AG09319 (cell line): ENCODE measurements at regions not wholly inside any gene's neighbourhood (a gene's known extent, or its start where the extent isn't known, plus 50 kb on each side); places are given as distances from the start of the nearest gene placed in this dataset.
"Not testable (repeated sequence)": the region's sequence is repeated elsewhere in the genome, so short reads cannot be mapped to it uniquely, and the experiment has no call there.

Experiments used
- DNase-seq: peaks from one replicate; pipeline ENCODE4 v3.0.0-alpha.2; 2010; ENCODE audit warnings: low read depth; ENCODE audit errors: extremely low read depth
- TF ChIP-seq, protein P1 (sequence below): IDR thresholded peaks from 2 replicates; pipeline ENCODE4 v1.5.1; 2011; ENCODE audit warnings: low read depth, mild to moderate bottlenecking, inconsistent platforms, low read length, moderate library complexity

DNA sequence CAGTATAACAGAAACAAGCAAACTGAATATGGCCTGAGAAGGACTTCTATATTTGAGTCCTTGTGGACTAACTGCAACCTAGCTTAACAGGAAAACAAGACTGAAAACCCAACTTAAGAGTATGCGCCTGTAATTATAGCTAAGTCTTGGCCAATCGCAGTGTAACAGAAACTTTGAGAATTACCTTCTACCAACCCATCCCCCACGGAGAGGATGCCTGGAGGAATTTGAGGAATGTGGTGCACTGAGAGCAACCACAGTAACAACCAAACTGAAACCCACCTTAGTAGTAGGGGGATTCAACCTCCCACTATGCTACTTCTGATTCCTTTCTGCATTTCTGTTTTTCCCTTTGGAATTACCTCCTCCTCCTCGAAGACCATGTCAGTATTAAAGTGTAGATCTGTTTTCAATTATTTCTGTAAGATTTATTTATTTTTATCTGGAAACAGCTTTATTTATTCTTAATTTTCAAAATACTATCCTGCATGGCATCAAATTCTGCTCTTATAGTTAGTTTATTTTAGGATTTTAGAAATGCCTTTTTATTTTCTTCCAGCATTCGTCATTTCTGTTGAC, 393.6 kb downstream of the KCNA4 start:
- TF ChIP-seq, protein P1, sequence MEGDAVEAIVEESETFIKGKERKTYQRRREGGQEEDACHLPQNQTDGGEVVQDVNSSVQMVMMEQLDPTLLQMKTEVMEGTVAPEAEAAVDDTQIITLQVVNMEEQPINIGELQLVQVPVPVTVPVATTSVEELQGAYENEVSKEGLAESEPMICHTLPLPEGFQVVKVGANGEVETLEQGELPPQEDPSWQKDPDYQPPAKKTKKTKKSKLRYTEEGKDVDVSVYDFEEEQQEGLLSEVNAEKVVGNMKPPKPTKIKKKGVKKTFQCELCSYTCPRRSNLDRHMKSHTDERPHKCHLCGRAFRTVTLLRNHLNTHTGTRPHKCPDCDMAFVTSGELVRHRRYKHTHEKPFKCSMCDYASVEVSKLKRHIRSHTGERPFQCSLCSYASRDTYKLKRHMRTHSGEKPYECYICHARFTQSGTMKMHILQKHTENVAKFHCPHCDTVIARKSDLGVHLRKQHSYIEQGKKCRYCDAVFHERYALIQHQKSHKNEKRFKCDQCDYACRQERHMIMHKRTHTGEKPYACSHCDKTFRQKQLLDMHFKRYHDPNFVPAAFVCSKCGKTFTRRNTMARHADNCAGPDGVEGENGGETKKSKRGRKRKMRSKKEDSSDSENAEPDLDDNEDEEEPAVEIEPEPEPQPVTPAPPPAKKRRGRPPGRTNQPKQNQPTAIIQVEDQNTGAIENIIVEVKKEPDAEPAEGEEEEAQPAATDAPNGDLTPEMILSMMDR = no peak
- DNase-seq = no peak

DNA sequence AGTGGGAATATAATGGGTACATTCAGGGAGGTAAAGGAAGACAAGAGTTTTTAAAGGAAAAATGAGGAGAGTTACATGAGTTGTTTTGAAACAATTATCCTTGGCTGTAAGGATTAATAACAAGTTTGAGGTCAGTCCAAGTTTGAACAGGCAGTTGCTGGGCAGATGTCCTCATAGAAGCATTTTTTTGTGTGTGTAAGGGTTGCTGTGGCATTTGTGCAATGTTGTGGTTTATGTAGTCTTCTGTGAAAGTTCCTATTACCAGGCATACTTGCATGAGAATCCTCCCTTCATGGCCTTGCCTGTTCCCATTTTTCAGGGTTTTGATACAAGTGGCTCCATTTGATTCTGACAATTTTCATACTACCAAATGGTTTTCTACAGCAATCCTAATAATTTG, 400.2 kb downstream of the KCNA4 start:
- DNase-seq = no peak
- TF ChIP-seq, protein P1 = no peak

DNA sequence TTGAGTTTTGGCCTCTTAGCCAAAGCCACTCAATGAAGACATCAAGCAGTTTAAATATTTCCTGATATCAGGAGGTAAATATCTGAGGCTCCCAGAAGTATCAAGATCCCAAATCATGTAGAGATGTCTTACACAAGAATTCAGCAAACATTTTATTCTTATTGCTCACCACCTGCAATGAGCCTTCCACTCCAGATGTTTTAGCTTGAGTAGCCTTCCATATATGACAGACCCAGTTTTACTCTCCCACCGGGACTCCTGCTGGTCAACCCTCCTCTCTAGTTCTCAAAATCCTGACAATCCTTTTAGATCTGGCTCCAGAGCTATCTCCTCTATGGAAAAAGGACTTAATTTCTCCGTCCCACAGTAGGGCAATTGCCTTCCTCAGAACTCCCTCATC, 404.4 kb downstream of the KCNA4 start:
- TF ChIP-seq, protein P1 = no peak
- no peak for DNase-seq

DNA sequence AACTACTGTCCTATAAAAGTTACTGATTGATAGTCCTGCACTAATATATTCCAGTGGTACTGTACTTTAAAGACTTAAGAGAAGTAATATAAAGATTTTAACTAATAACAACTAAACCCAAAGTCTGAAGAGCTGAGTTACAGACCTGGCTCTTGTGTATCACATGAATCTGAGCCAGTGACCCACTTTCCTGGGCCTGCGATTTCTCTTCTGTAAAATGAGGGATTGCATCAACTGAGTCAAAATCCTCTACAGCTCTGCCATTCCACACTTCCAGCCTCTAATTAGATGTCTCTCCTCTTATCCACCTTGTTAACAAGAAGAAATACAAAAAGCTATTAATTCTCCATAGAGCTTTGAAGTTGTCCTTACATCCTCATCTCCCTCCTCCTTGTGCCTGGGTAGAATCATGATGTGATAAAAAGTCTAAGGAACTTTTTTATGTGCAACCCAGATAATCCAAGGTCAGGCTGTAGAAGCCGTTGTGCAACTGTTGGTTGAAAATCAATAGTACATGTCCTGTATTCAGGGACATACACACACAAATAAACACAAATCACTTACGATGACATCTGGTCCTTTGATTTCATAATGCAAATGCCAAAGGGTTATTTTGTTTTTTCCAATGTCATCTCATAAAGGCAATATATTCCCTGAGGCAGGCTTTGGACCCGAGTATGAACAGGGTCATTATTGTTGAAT, 410.3 kb downstream of the KCNA4 start:
- TF ChIP-seq, protein P1 = no peak
- DNase-seq = no peak

DNA sequence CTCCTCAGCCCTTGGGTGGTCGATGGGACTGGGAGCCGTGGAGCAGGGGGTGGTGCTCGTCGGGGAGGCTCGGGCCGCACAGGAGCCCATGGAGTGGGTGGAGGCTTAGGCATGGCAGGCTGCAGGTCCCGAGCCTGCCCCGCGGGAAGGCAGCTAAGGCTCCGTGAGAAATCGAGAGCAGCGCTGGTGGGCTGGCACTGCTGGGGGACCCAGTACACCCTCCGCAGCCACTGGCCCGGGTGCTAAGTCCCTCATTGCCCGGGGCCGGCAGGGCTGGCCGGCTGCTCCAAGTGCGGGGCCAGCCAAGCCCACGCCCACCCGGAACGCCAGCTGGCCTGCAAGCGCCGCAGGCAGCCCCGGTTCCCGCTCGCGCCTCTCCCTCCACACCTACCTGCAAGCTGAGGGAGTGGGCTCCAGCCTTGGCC, 416.7 kb downstream of the KCNA4 start:
- DNase-seq = not testable (repeated sequence)

DNA sequence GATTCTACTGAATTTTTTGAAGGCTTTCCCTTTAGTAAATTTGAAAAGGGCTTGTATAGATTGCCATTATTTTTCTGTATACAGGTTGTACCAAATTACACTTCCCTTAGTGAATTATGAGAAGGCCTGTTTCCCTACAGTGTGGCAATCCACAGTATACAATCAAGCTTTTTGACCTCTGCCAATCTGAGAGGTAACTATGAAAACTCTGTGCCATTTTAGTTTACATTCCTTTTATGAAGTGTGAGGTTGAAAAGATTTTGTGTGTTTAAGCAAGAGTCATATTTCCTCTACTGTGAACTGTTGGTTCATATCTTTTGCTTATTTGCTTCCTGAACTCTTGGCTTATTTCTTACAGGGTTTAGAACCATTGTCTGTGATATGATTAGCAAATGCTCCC, 432.5 kb downstream of the KCNA4 start:
- TF ChIP-seq, protein P1 = no peak
- no peak for DNase-seq

DNA sequence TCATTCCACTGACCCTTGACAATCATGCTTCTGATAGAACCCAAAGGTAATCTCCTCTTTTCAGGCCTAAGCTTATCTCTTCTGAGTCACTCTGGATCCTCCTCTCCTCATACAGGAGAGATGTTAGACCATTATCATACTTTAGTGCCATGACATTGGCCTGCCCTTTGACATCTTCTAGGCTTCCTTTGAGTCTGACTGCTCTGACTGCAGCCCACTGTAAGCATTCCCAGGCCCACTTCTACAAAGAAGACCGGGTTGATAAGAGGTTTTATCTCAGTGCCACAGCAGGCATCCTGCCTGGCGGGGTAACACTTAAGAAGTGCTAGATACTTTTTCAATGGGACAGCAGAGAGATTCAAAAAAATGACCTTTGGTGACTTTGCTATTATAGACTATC, 438.0 kb downstream of the KCNA4 start:
- DNase-seq = no peak
- TF ChIP-seq, protein P1 = no peak

DNA sequence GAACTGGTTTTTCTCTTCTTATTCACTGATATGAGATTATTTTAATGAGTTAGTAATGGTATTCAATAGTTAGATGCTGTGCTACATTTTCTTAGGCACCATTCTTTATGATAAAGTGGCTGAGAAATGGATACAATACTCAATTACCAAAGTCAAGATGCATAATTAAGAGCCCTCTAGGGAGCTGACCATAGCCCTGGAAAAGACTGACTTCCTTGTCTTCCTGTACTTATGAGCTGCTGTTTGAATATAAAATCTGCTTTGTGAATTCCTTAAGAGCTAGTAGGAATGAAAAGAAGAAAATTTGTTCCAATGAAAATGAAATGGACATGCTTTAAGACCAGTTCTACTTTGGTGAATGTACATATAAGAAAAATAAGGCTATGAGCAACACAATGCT, 452.3 kb downstream of the KCNA4 start:
- TF ChIP-seq, protein P1 = no peak
- no peak for DNase-seq
